Pancreas (tissue), 10 donors: ENCODE measurements at regions not wholly inside any gene's neighbourhood (a gene's known extent, or its start where the extent isn't known, plus 50 kb on each side); places are given as distances from the start of the nearest gene placed in this dataset.

Experiments used
- ATAC-seq, 4 donors: fragments of 200-7000 bp; cut with Tn5 transposase; one replicate each; pipeline versions ENCODE4 v1.8.0 to v1.9.1; 2020; ENCODE audit warnings: mild to moderate bottlenecking in 4 of 4, moderate library complexity in 4 of 4
- DNase-seq, 6 donors: peaks; one replicate each; pipeline ENCODE4 v3.0.0-alpha.2; 2020
- FAIRE-seq: peaks from 2 replicates; lab custom pipeline; 2012; peaks lifted over from hg19 to GRCh38; lab: Jason Lieb, UNC
- H3K27ac ChIP-seq, 4 donors: fragments of 200-600 bp; sonication (generic); 1 replicate in 3 of 4; 2 replicates in 1 of 4; pipeline versions ENCODE4 v1.5.0 to v1.8.0; 2020
- H3K27me3 ChIP-seq, 4 donors: fragments of 200-600 bp; one replicate each; pipeline ENCODE4 v1.8.0; 2021
- H3K36me3 ChIP-seq, 3 donors: fragments of 200-600 bp; sonication (generic) in 1 of 3; one replicate each; pipeline versions ENCODE4 v1.5.0 to v1.8.0; 2020 to 2021
- H3K4me1 ChIP-seq, 3 donors: fragments of 200-600 bp; one replicate each; pipeline ENCODE4 v1.8.0; 2021
- H3K4me3 ChIP-seq, 4 donors: fragments of 200-600 bp; sonication (generic) in 2 of 4; one replicate each; pipeline versions ENCODE4 v1.5.0 to v1.8.0; 2020 to 2021
- H3K9me3 ChIP-seq, 4 donors: fragments of 200-600 bp; one replicate each; pipeline ENCODE4 v1.8.0; 2021
- WGBS, 2 donors: extraction: QIAGEN DNeasy Blood & Tissue Kit; methylation state at CpG; one replicate each; pipeline ENCODE4 v1.1.7; 2013; 5-methylcytosine and 5-hydroxymethylcytosine counted together
- intact Hi-C, 3 donors: fragments of 100-400 bp; cut with DNase I; formaldehyde crosslinking; loops; one replicate each; pipeline versions ENCODE4 v1.11.1 to v1.14.2; 2022
- TF ChIP-seq, protein P1 (sequence below), 4 donors: fragments of 200-600 bp; sonication (generic) in 3 of 4; IDR thresholded peaks; one replicate each; pipeline versions ENCODE4 v1.5.0 to v1.8.0; 2021; ENCODE audit warnings: antibody characterized with exemption in 4 of 4
- donor health status: healthy with polysubstance abuse.
- donor health status: DM: no; HTN: no; CAD: no; lungs with moderate emphysema.
- donor health status: DM: no; HTN: no; CAD: no.
- donor health status: control.
- donor health status: control.
- donor health status: Bipolar disorder and iron deficiency.
- donor health status: DM: yes; HTN: yes; CAD: no.
- donor health status: DM: no; HTN: no; CAD: no.
- donor health status: DM: no; HTN: no; CAD: no.
- donor health status: DM: yes; HTN: yes; CAD: no.

GRCh38 chr7:95672434-95672833, 76.1 kb upstream of the PDK4 start:
- Histone ChIP-seq H3K4me3 (no peak overlapping the region), H3K36me3 (no peaks in the 10 kb centered on the region), H3K4me1 (no peaks in the 10 kb centered on the region), H3K27ac (no peak overlapping the region), H3K9me3 (no peaks in the 10 kb centered on the region), H3K27me3 (no peaks in the 10 kb centered on the region)
- intact Hi-C loops: no loop called here
- no peak for FAIRE-seq
- no peak for DNase-seq
- no peak for ATAC-seq
- TF ChIP-seq, protein P1, sequence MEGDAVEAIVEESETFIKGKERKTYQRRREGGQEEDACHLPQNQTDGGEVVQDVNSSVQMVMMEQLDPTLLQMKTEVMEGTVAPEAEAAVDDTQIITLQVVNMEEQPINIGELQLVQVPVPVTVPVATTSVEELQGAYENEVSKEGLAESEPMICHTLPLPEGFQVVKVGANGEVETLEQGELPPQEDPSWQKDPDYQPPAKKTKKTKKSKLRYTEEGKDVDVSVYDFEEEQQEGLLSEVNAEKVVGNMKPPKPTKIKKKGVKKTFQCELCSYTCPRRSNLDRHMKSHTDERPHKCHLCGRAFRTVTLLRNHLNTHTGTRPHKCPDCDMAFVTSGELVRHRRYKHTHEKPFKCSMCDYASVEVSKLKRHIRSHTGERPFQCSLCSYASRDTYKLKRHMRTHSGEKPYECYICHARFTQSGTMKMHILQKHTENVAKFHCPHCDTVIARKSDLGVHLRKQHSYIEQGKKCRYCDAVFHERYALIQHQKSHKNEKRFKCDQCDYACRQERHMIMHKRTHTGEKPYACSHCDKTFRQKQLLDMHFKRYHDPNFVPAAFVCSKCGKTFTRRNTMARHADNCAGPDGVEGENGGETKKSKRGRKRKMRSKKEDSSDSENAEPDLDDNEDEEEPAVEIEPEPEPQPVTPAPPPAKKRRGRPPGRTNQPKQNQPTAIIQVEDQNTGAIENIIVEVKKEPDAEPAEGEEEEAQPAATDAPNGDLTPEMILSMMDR (IDR thresholded peaks at IDR 0.05): no peak
- 82 to 89% methylated on average over 2 of the region's 2 CpGs for WGBS, 2 donors

- Histone ChIP-seq H3K4me1 (no peaks in the 10 kb centered on the region), H3K9me3 (no peaks in the 10 kb centered on the region), H3K36me3 (no peaks in the 10 kb centered on the region), H3K4me3 (no peak overlapping the region), H3K27ac (no peak overlapping the region), H3K27me3 (no peaks in the 10 kb centered on the region)
- no peak for ATAC-seq
- WGBS, 2 donors: 85 to 87% methylated on average over 2 of the region's 2 CpGs
- no peak for FAIRE-seq
- intact Hi-C loops: no loop called here
- TF ChIP-seq, protein P1 (IDR thresholded peaks at IDR 0.05): no peak
- no peak for DNase-seq
Observed at GRCh38 chr7:95669513-95669912, 73.2 kb upstream of the PDK4 start.

GRCh38 chr7:95668504-95669018, 72.2 kb upstream of the PDK4 start:
- Histone ChIP-seq H3K27ac (no peak overlapping the region), H3K36me3 (no peaks in the 10 kb centered on the region), H3K27me3 (no peaks in the 10 kb centered on the region), H3K4me1 (no peaks in the 10 kb centered on the region), H3K4me3 (no peak overlapping the region), H3K9me3 (no peaks in the 10 kb centered on the region)
- TF ChIP-seq, protein P1 (IDR thresholded peaks at IDR 0.05): no peak
- peak in 1 of 4 donors; percentile 73 for ATAC-seq
- 88 to 91% methylated on average over 4 of the region's 4 CpGs for WGBS, 2 donors
- no peak for DNase-seq
- intact Hi-C loops: no loop called here
- no peak for FAIRE-seq

GRCh38 chr7:95662987-95663386, 66.7 kb upstream of the PDK4 start:
- no peaks in the 10 kb centered on the region for H3K27me3 ChIP-seq
- ATAC-seq (no peak), FAIRE-seq (no peak), DNase-seq (no peak)
- no peaks in the 10 kb centered on the region for H3K4me1 ChIP-seq
- H3K9me3 ChIP-seq: no peaks in the 10 kb centered on the region
- no peak overlapping the region for H3K4me3 ChIP-seq
- H3K36me3 ChIP-seq: no peaks in the 10 kb centered on the region
- 63 to 76% methylated on average over 1 of the region's 1 CpG for WGBS, 2 donors
- intact Hi-C loops: no loop called here
- TF ChIP-seq, protein P1 (IDR thresholded peaks at IDR 0.05): no peak
- no peak overlapping the region for H3K27ac ChIP-seq

- H3K4me1 ChIP-seq: no peaks in the 10 kb centered on the region
- no peak overlapping the region for H3K27ac ChIP-seq
- WGBS, 2 donors: 68 to 77% methylated on average over 3 of the region's 3 CpGs
- TF ChIP-seq, protein P1 (IDR thresholded peaks at IDR 0.05): no peak
- FAIRE-seq (peak; percentile 54), DNase-seq (peak in 1 of 6 donors; percentile 20), ATAC-seq (peak; percentile 11 to 90 (median 70))
- H3K4me3 ChIP-seq: no peak overlapping the region
- intact Hi-C loops: no loop called here
- no peaks in the 10 kb centered on the region for H3K27me3 ChIP-seq
- H3K9me3 ChIP-seq: no peaks in the 10 kb centered on the region
- no peaks in the 10 kb centered on the region for H3K36me3 ChIP-seq
Observed at GRCh38 chr7:95660023-95660434, 63.7 kb upstream of the PDK4 start.
